ENCODE measurements at regions not wholly inside any gene's neighbourhood (a gene's known extent, or its start where the extent isn't known, plus 50 kb on each side); places are given as distances from the start of the nearest gene placed in this dataset.
A peak's percentile ranks its signal among the peaks of the same experiment; 100 is the strongest.

GRCh38 chr2:81644189-81644588, 1339.6 kb upstream of the LRRTM1 start:
- Histone ChIP-seq H3K27me3 (no peaks in the 10 kb centered on the region), H3K36me3 (no peaks in the 10 kb centered on the region), H3K4me1 (no peaks in the 10 kb centered on the region), H3K27ac (no peak overlapping the region), H3K9me3 (no peaks in the 10 kb centered on the region), H3K4me3 (no peak overlapping the region)
- no peak for DNase-seq
- WGBS, 2 donors, result 24 to 25% methylated on average over 1 of the region's 1 CpG
- TF ChIP-seq EP300 (IDR thresholded peaks at IDR 0.05), result no peak
- TF ChIP-seq CTCF (IDR thresholded peaks at IDR 0.05), result no peak
- no peak for TF ChIP-seq POLR2AphosphoS5 (IDR thresholded peaks at IDR 0.05)
- TF ChIP-seq POLR2A (IDR thresholded peaks at IDR 0.05), result no peak
- no peak for ATAC-seq (ENCODE audit: low FRiP score in 2 of 2)

DNA sequence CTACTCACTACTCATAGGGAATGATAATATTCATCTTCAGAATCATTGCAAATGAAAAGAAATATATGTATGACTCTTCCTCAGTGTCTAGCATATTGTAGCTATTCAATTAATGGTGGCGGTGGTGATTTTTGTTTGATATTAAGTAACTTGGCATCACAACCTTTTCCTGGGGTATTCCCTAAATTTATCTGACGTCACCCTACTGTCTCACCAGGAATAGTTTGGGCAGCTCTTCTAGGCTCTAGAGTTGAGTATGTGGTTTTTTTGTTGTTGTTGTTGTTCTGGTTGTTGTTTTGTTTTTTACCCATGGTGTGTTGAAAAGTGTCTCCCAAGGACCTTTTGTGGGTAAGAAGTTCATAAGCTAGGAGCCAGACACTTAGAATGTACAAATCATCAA, 1320.3 kb upstream of the LRRTM1 start:
- no peaks in the 10 kb centered on the region for H3K4me1 ChIP-seq
- no peak for DNase-seq
- H3K36me3 ChIP-seq, result no peaks in the 10 kb centered on the region
- H3K9me3 ChIP-seq, result no peaks in the 10 kb centered on the region
- no peak for ATAC-seq (ENCODE audit: low FRiP score in 2 of 2)
- no peak overlapping the region for H3K4me3 ChIP-seq
- H3K27ac ChIP-seq, result no peak overlapping the region
- WGBS, 2 donors, result 84 to 90% methylated on average over 2 of the region's 2 CpGs
- no peak for TF ChIP-seq POLR2A (IDR thresholded peaks at IDR 0.05)
- TF ChIP-seq POLR2AphosphoS5 (IDR thresholded peaks at IDR 0.05), result no peak
- no peak for TF ChIP-seq CTCF (IDR thresholded peaks at IDR 0.05)
- TF ChIP-seq EP300 (IDR thresholded peaks at IDR 0.05), result no peak
- H3K27me3 ChIP-seq, result no peaks in the 10 kb centered on the region

DNA sequence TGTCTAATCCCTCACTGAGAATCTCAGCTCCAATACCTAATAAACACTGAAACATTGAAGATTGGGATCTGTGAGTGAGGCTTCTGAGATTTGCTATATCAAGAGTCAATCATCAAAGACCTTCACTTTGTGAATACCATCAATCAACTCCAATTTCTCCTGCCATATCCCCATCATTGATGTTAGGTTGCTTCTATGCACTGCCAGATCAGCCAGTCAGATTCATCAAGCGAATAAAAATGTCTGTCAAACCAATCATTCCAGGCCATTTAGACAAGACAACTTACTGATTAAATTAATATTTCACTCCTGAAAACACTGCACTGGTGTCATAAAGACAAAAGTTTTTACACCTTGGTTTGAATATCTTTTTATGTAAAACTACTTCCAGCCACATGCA, 1295.5 kb upstream of the LRRTM1 start:
- no peaks in the 10 kb centered on the region for H3K36me3 ChIP-seq
- H3K27me3 ChIP-seq, result no peaks in the 10 kb centered on the region
- no peak for DNase-seq
- TF ChIP-seq POLR2AphosphoS5 (IDR thresholded peaks at IDR 0.05), result no peak
- no peak for TF ChIP-seq EP300 (IDR thresholded peaks at IDR 0.05)
- TF ChIP-seq POLR2A (IDR thresholded peaks at IDR 0.05), result no peak
- TF ChIP-seq CTCF (IDR thresholded peaks at IDR 0.05), result no peak
- no peak overlapping the region for H3K4me3 ChIP-seq
- H3K9me3 ChIP-seq, result no peaks in the 10 kb centered on the region
- 88 to 96% methylated on average over 1 of the region's 1 CpG for WGBS, 2 donors
- no peaks in the 10 kb centered on the region for H3K4me1 ChIP-seq
- no peak for ATAC-seq (ENCODE audit: low FRiP score in 2 of 2)
- no peak overlapping the region for H3K27ac ChIP-seq

DNA sequence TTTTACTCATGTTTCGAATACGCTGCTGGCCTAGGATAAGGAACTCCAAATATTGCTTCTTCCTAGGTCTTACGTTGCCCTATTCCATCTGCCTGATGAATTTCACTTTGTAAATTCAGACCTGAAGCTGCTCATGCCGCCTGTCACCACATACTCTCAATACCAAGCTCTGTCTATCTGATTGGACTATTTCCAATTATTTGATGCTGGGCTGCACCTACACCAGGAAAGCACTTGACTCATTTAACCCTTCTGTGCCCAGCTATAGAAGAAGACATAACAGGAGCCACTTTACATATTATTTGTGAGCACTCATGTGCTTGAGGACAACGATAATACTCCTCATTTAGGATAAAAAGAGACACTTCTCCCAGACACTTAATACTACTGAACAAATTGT, 1293.9 kb upstream of the LRRTM1 start:
- no peak for ATAC-seq (ENCODE audit: low FRiP score in 2 of 2)
- TF ChIP-seq POLR2A (IDR thresholded peaks at IDR 0.05), result no peak
- TF ChIP-seq CTCF (IDR thresholded peaks at IDR 0.05), result no peak
- TF ChIP-seq EP300 (IDR thresholded peaks at IDR 0.05), result no peak
- TF ChIP-seq POLR2AphosphoS5 (IDR thresholded peaks at IDR 0.05), result no peak
- 43 to 56% methylated on average over 5 of the region's 5 CpGs for WGBS, 2 donors
- no peak for DNase-seq
- no peaks in the 10 kb centered on the region for H3K9me3 ChIP-seq
- H3K36me3 ChIP-seq, result no peaks in the 10 kb centered on the region
- H3K4me1 ChIP-seq, result no peaks in the 10 kb centered on the region
- no peak overlapping the region for H3K27ac ChIP-seq
- no peaks in the 10 kb centered on the region for H3K27me3 ChIP-seq
- no peak overlapping the region for H3K4me3 ChIP-seq

- Histone ChIP-seq H3K27me3 (no peaks in the 10 kb centered on the region), H3K36me3 (no peaks in the 10 kb centered on the region), H3K27ac (no peak overlapping the region), H3K9me3 (no peaks in the 10 kb centered on the region), H3K4me1 (no peaks in the 10 kb centered on the region), H3K4me3 (no peak overlapping the region)
- 81 to 89% methylated on average over 2 of the region's 2 CpGs for WGBS, 2 donors
- TF ChIP-seq CTCF (IDR thresholded peaks at IDR 0.05) (no peak), EP300 (IDR thresholded peaks at IDR 0.05) (no peak), POLR2AphosphoS5 (IDR thresholded peaks at IDR 0.05) (no peak), POLR2A (IDR thresholded peaks at IDR 0.05) (no peak)
- DNase-seq, result no peak
- ATAC-seq (ENCODE audit: low FRiP score in 2 of 2), result peak in 1 of 2 donors; percentile 19
Measured at GRCh38 chr2:81589406-81589805, 1284.9 kb upstream of the LRRTM1 start.

All from upper lobe of left lung (tissue), 6 donors.